Mesenchymal stem cell (in vitro differentiated cells and primary cell): ENCODE measurements at regions not wholly inside any gene's neighbourhood (a gene's known extent, or its start where the extent isn't known, plus 50 kb on each side); places are given as distances from the start of the nearest gene placed in this dataset.

Experiments
- DNase-seq: peaks from one replicate; pipeline ENCODE4 v3.0.0-alpha.2; 2013
- H2AFZ ChIP-seq: one replicate; pipeline ENCODE4 v1.6.1; 2013; ENCODE audit warnings: low read depth, mild to moderate bottlenecking, control low read depth, inconsistent platforms, low read length, moderate library complexity
- H2AK5ac ChIP-seq: 2 replicates; pipeline ENCODE4 v1.6.1; 2013; ENCODE audit warnings: low read length, moderate library complexity, mild to moderate bottlenecking, inconsistent platforms; ENCODE audit not compliant: severe bottlenecking
- H2BK120ac ChIP-seq: one replicate; pipeline ENCODE4 v1.6.1; 2013; ENCODE audit warnings: low read depth, mild to moderate bottlenecking, inconsistent platforms, low read length, moderate library complexity
- H2BK12ac ChIP-seq, 2 experiments: one replicate each; pipeline ENCODE4 v1.6.1; 2013; ENCODE audit warnings: inconsistent platforms in 2 of 2, low read length in 2 of 2, mild to moderate bottlenecking in 2 of 2, moderate library complexity in 2 of 2, control low read depth in 1 of 2
- H2BK15ac ChIP-seq: one replicate; pipeline ENCODE4 v1.6.1; 2013; ENCODE audit warnings: mild to moderate bottlenecking, low read depth, inconsistent platforms; ENCODE audit not compliant: poor library complexity, severe bottlenecking
- H2BK5ac ChIP-seq: 2 replicates; pipeline ENCODE4 v1.6.1; 2013; ENCODE audit warnings: low read depth, mild to moderate bottlenecking, low read length, control low read depth, inconsistent platforms; ENCODE audit not compliant: poor library complexity, severe bottlenecking
- H3K14ac ChIP-seq, 2 experiments: one replicate each; pipeline ENCODE4 v1.6.1; 2013; ENCODE audit warnings: inconsistent platforms in 2 of 2, low read length in 2 of 2, control low read depth in 1 of 2, mild to moderate bottlenecking in 1 of 2, moderate library complexity in 1 of 2
- H3K18ac ChIP-seq, 2 experiments: one replicate each; pipeline ENCODE4 v1.6.1; 2013; ENCODE audit warnings: inconsistent platforms in 2 of 2, low read length in 2 of 2, control low read depth in 1 of 2, low read depth in 1 of 2, mild to moderate bottlenecking in 1 of 2
- H3K23ac ChIP-seq, 2 experiments: one replicate each; pipeline ENCODE4 v1.6.1; 2013; ENCODE audit warnings: inconsistent platforms in 2 of 2, low read length in 2 of 2, mild to moderate bottlenecking in 2 of 2, moderate library complexity in 2 of 2, control low read depth in 1 of 2
- H3K27ac ChIP-seq: 2 replicates; pipeline ENCODE4 v1.5.1; 2013; ENCODE audit warnings: mild to moderate bottlenecking, moderate library complexity, low read length, control low read depth, inconsistent platforms; ENCODE audit not compliant: poor library complexity, severe bottlenecking
- H3K27me3 ChIP-seq, 2 experiments: 2 replicates each; pipeline versions ENCODE4 v1.6.1 to v1.7.0; 2013; ENCODE audit warnings: low read length in 2 of 2, mild to moderate bottlenecking in 2 of 2, moderate library complexity in 2 of 2, control low read depth in 1 of 2, inconsistent platforms in 1 of 2; ENCODE audit not compliant: control insufficient read depth in 1 of 2, insufficient read depth in 1 of 2
- H3K36me3 ChIP-seq, 2 experiments: 2 replicates each; pipeline versions ENCODE4 v1.6.1 to v1.7.0; 2013; ENCODE audit warnings: low read length in 2 of 2, control low read depth in 1 of 2, inconsistent platforms in 1 of 2, low read depth in 1 of 2, mild to moderate bottlenecking in 1 of 2; ENCODE audit not compliant: insufficient read depth in 2 of 2, control insufficient read depth in 1 of 2
- H3K4ac ChIP-seq, 2 experiments: one replicate each; pipeline ENCODE4 v1.6.1; 2013; ENCODE audit warnings: inconsistent platforms in 2 of 2, low read length in 2 of 2, mild to moderate bottlenecking in 2 of 2, moderate library complexity in 2 of 2, control low read depth in 1 of 2, low read depth in 1 of 2
- H3K4me1 ChIP-seq: 2 replicates; pipeline ENCODE4 v1.6.1; 2013; ENCODE audit warnings: low read depth, low read length, control low read depth; ENCODE audit not compliant: control insufficient read depth, insufficient read depth
- H3K4me2 ChIP-seq: 2 replicates; pipeline ENCODE4 v1.6.1; 2013; ENCODE audit warnings: low read length, mild to moderate bottlenecking, inconsistent platforms; ENCODE audit not compliant: poor library complexity, severe bottlenecking
- H3K4me3 ChIP-seq, 2 experiments: 2 replicates each; pipeline versions ENCODE4 v1.5.1 to v1.7.0; 2013; ENCODE audit warnings: low read length in 2 of 2, mild to moderate bottlenecking in 2 of 2, control low read depth in 1 of 2, low read depth in 1 of 2; ENCODE audit not compliant: insufficient read depth in 1 of 2
- H3K79me1 ChIP-seq: replicated peaks from 2 replicates; pipeline ENCODE4 v1.6.1; 2013; ENCODE audit warnings: mild to moderate bottlenecking, control low read depth, low read length, inconsistent platforms; ENCODE audit not compliant: poor library complexity, severe bottlenecking
- H3K9ac ChIP-seq: 2 replicates; pipeline ENCODE4 v1.7.0; 2013; ENCODE audit warnings: mild to moderate bottlenecking, low read length, moderate library complexity
- H3K9me3 ChIP-seq: 2 replicates; pipeline ENCODE4 v1.7.0; 2013; ENCODE audit warnings: mild to moderate bottlenecking, low read length; ENCODE audit not compliant: control insufficient read depth
- H4K8ac ChIP-seq: one replicate; pipeline ENCODE4 v1.6.1; 2013; ENCODE audit warnings: inconsistent platforms, mild to moderate bottlenecking, low read length, moderate library complexity
- H4K91ac ChIP-seq: one replicate; pipeline ENCODE4 v1.6.1; 2013; ENCODE audit warnings: mild to moderate bottlenecking, low read length, inconsistent platforms
- WGBS: methylation state at CpG from one replicate; pipeline ENCODE4 v1.1.7; 2013; ENCODE audit warnings: mixed read lengths; 5-methylcytosine and 5-hydroxymethylcytosine counted together

- no peak overlapping the region for H2AFZ ChIP-seq
- no peaks in the 10 kb centered on the region for H3K4me1 ChIP-seq
- no peak overlapping the region for H2BK12ac ChIP-seq
- H3K79me1 ChIP-seq, result no peaks in the 10 kb centered on the region
- H4K91ac ChIP-seq, result no peak overlapping the region
- no peak overlapping the region for H3K4me2 ChIP-seq
- no peak overlapping the region for H2BK5ac ChIP-seq
- no peak overlapping the region for H2AK5ac ChIP-seq
- no peak for DNase-seq
- H3K9ac ChIP-seq, result no peak overlapping the region
- no peak overlapping the region for H3K4me3 ChIP-seq
- H3K23ac ChIP-seq, result no peak overlapping the region
- no peaks in the 10 kb centered on the region for H3K27me3 ChIP-seq
- H3K14ac ChIP-seq, result no peak overlapping the region
- 56% methylated on average over 4 of the region's 4 CpGs for WGBS
- H3K9me3 ChIP-seq, result peaks cover 12% of the 10 kb centered on the region
- no peak overlapping the region for H4K8ac ChIP-seq
- H3K4ac ChIP-seq, result no peak overlapping the region
- no peak overlapping the region for H3K18ac ChIP-seq
- no peaks in the 10 kb centered on the region for H3K36me3 ChIP-seq
- H2BK120ac ChIP-seq, result no peak overlapping the region
- H3K27ac ChIP-seq, result no peak overlapping the region
- H2BK15ac ChIP-seq, result no peak overlapping the region
Measured at GRCh38 chr9:24398466-24398865, 147.2 kb downstream of the IZUMO3 start.

- Histone ChIP-seq H2BK15ac (no peak overlapping the region), H2AFZ (no peak overlapping the region), H3K14ac (no peak overlapping the region), H2AK5ac (no peak overlapping the region), H3K27ac (no peak overlapping the region), H2BK120ac (no peak overlapping the region), H3K9me3 (peaks cover 2% of the 10 kb centered on the region), H3K9ac (no peak overlapping the region), H3K18ac (no peak overlapping the region), H3K27me3 (no peaks in the 10 kb centered on the region), H4K91ac (no peak overlapping the region), H3K4ac (no peak overlapping the region), H3K4me3 (no peak overlapping the region), H3K36me3 (no peaks in the 10 kb centered on the region), H2BK5ac (no peak overlapping the region), H3K79me1 (no peaks in the 10 kb centered on the region), H3K23ac (no peak overlapping the region), H4K8ac (no peak overlapping the region), H3K4me1 (no peaks in the 10 kb centered on the region), H2BK12ac (no peak overlapping the region), H3K4me2 (no peak overlapping the region)
- 82% methylated on average over 4 of the region's 4 CpGs for WGBS
- no peak for DNase-seq
Measured at GRCh38 chr9:24391095-24391494, 154.6 kb downstream of the IZUMO3 start.

- Histone ChIP-seq H4K91ac (no peak overlapping the region), H3K18ac (no peak overlapping the region), H2BK120ac (no peak overlapping the region), H3K36me3 (no peaks in the 10 kb centered on the region), H3K27me3 (no peaks in the 10 kb centered on the region), H3K27ac (no peak overlapping the region), H3K4me1 (no peaks in the 10 kb centered on the region), H3K4ac (no peak overlapping the region), H3K14ac (no peak overlapping the region), H3K79me1 (no peaks in the 10 kb centered on the region), H3K4me3 (no peak overlapping the region), H2BK12ac (no peak overlapping the region), H3K9ac (no peak overlapping the region), H2AFZ (no peak overlapping the region), H3K9me3 (peaks cover 3% of the 10 kb centered on the region), H4K8ac (no peak overlapping the region), H3K23ac (no peak overlapping the region), H2BK15ac (no peak overlapping the region), H3K4me2 (no peak overlapping the region), H2AK5ac (no peak overlapping the region), H2BK5ac (no peak overlapping the region)
- DNase-seq, result no peak
- WGBS, result 53% methylated on average over 2 of the region's 2 CpGs
Measured at GRCh38 chr9:24385077-24385476, 160.6 kb downstream of the IZUMO3 start.

- no peaks in the 10 kb centered on the region for H3K27me3 ChIP-seq
- WGBS, result 89% methylated on average over 3 of the region's 3 CpGs
- no peak overlapping the region for H3K4me3 ChIP-seq
- no peaks in the 10 kb centered on the region for H3K36me3 ChIP-seq
- peaks cover 5% of the 10 kb centered on the region for H3K9me3 ChIP-seq
- H3K79me1 ChIP-seq, result no peaks in the 10 kb centered on the region
- H3K23ac ChIP-seq, result no peak overlapping the region
- no peaks in the 10 kb centered on the region for H3K4me1 ChIP-seq
- H2BK12ac ChIP-seq, result no peak overlapping the region
- no peak overlapping the region for H3K27ac ChIP-seq
- no peak overlapping the region for H3K4ac ChIP-seq
- no peak overlapping the region for H2AFZ ChIP-seq
- H4K8ac ChIP-seq, result no peak overlapping the region
- no peak overlapping the region for H3K9ac ChIP-seq
- no peak overlapping the region for H2AK5ac ChIP-seq
- H3K4me2 ChIP-seq, result no peak overlapping the region
- H2BK15ac ChIP-seq, result no peak overlapping the region
- no peak overlapping the region for H2BK5ac ChIP-seq
- DNase-seq, result no peak
- H4K91ac ChIP-seq, result no peak overlapping the region
- no peak overlapping the region for H3K14ac ChIP-seq
- H3K18ac ChIP-seq, result no peak overlapping the region
- H2BK120ac ChIP-seq, result no peak overlapping the region
Measured at GRCh38 chr9:24382566-24382965, 163.1 kb downstream of the IZUMO3 start.
